SW 1271 (cell line): ENCODE measurements at regions not wholly inside any gene's neighbourhood (a gene's known extent, or its start where the extent isn't known, plus 50 kb on each side); places are given as distances from the start of the nearest gene placed in this dataset.

Experiments used
- DNase-seq, 2 experiments: peaks; one replicate each; lab custom pipeline; 2025; lab: John Stamatoyannopoulos, UW

- DNase-seq = no peak
Measured at GRCh38 chr21:41565550-41565949, 57.6 kb upstream of the TMPRSS2 start.

GRCh38 chr21:41564871-41565274, 56.9 kb upstream of the TMPRSS2 start:
- no peak for DNase-seq

GRCh38 chr21:41562101-41563000, 54.4 kb upstream of the TMPRSS2 start:
- DNase-seq = no peak

GRCh38 chr21:41561701-41562100, 53.7 kb upstream of the TMPRSS2 start:
- DNase-seq = no peak

GRCh38 chr21:41560661-41561158, 52.8 kb upstream of the TMPRSS2 start:
- no peak for DNase-seq

GRCh38 chr21:41559658-41560631, 52.0 kb upstream of the TMPRSS2 start:
- DNase-seq = no peak

- no peak for DNase-seq
Measured at GRCh38 chr21:41558842-41559241, 50.9 kb upstream of the TMPRSS2 start.

- no peak for DNase-seq
Measured at GRCh38 chr21:41557884-41558283, 49.9 kb upstream of the TMPRSS2 start.
